Ureter (tissue), 1 donor: ENCODE measurements at regions not wholly inside any gene's neighbourhood (a gene's known extent, or its start where the extent isn't known, plus 50 kb on each side); places are given as distances from the start of the nearest gene placed in this dataset.
"Not testable (repeated sequence)": the region's sequence is repeated elsewhere in the genome, so short reads cannot be mapped to it uniquely, and the experiment has no call there.

Experiments used
- DNase-seq: peaks from one replicate; pipeline ENCODE4 v3.0.0-alpha.2; 2020; ENCODE audit warnings: low spot score
- donor health status: DM: yes; HTN: yes; CAD: no.

GRCh38 chr5:5751987-5752386 is 329.5 kb downstream of the ICE1 start:
- no peak for DNase-seq

- no peak for DNase-seq
Observed at GRCh38 chr5:5751498-5751897, 329.0 kb downstream of the ICE1 start.

- DNase-seq: no peak
Observed at GRCh38 chr5:5741418-5741817, 318.9 kb downstream of the ICE1 start.

- DNase-seq: no peak
Observed at GRCh38 chr5:5739490-5739945, 317.0 kb downstream of the ICE1 start.

GRCh38 chr5:5738797-5739489 is 316.5 kb downstream of the ICE1 start:
- DNase-seq: no peak

- DNase-seq: no peak
Observed at GRCh38 chr5:5736007-5736406, 313.5 kb downstream of the ICE1 start.

- DNase-seq: not testable (repeated sequence)
Observed at GRCh38 chr5:5733058-5733457, 310.6 kb downstream of the ICE1 start.

- DNase-seq: no peak
Observed at GRCh38 chr5:5726401-5726800, 303.9 kb downstream of the ICE1 start.

- no peak for DNase-seq
Observed at GRCh38 chr5:5721881-5722280, 299.4 kb downstream of the ICE1 start.

- no peak for DNase-seq
Observed at GRCh38 chr5:5719292-5719691, 296.8 kb downstream of the ICE1 start.

GRCh38 chr5:5716665-5717064 is 294.2 kb downstream of the ICE1 start:
- no peak for DNase-seq

GRCh38 chr5:5711592-5711991 is 289.1 kb downstream of the ICE1 start:
- DNase-seq: no peak

GRCh38 chr5:5711112-5711511 is 288.6 kb downstream of the ICE1 start:
- no peak for DNase-seq

GRCh38 chr5:5710471-5710870 is 288.0 kb downstream of the ICE1 start:
- no peak for DNase-seq

GRCh38 chr5:5708367-5708919 is 286.0 kb downstream of the ICE1 start:
- no peak for DNase-seq

- no peak for DNase-seq
Observed at GRCh38 chr5:5705010-5705409, 282.5 kb downstream of the ICE1 start.

GRCh38 chr5:5704352-5704751 is 281.9 kb downstream of the ICE1 start:
- DNase-seq: no peak

GRCh38 chr5:5702934-5703333 is 280.5 kb downstream of the ICE1 start:
- DNase-seq: no peak

GRCh38 chr5:5700549-5700948 is 278.1 kb downstream of the ICE1 start:
- no peak for DNase-seq

- DNase-seq: no peak
Observed at GRCh38 chr5:5699062-5699461, 276.6 kb downstream of the ICE1 start.

GRCh38 chr5:5695266-5695665 is 272.8 kb downstream of the ICE1 start:
- DNase-seq: no peak

GRCh38 chr5:5688925-5689310 is 266.4 kb downstream of the ICE1 start:
- DNase-seq: no peak

- DNase-seq: no peak
Observed at GRCh38 chr5:5688194-5688924, 265.9 kb downstream of the ICE1 start.
